ENCODE measurements at regions not wholly inside any gene's neighbourhood (a gene's known extent, or its start where the extent isn't known, plus 50 kb on each side); places are given as distances from the start of the nearest gene placed in this dataset.

DNA sequence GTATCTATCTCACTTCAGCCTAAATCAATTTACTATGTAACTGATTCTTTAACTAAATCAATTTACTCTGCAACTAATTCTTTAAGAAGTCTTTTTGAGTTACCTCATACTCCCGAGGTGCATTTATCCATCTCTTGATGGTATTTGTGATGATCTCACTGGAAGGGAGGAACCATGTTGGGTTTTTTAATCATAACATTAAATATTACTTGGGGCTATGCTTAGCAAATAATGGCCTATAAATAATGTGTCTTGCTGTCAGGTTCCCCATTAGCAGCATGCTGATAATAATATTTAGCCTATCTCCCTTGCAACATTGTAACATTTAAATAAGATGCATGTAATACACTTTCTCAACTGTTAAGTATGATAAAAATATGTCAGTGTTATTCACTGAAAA lies 411.3 kb downstream of the SLITRK1 start:
- no peak for TF ChIP-seq CTCF (conservative IDR thresholded peaks at IDR 0.05; ENCODE audit: low read depth, low read length)
- no peak for DNase-seq (ENCODE audit: low read depth)
- no peak overlapping the region for H3K4me3 ChIP-seq (ENCODE audit: low read length)

DNA sequence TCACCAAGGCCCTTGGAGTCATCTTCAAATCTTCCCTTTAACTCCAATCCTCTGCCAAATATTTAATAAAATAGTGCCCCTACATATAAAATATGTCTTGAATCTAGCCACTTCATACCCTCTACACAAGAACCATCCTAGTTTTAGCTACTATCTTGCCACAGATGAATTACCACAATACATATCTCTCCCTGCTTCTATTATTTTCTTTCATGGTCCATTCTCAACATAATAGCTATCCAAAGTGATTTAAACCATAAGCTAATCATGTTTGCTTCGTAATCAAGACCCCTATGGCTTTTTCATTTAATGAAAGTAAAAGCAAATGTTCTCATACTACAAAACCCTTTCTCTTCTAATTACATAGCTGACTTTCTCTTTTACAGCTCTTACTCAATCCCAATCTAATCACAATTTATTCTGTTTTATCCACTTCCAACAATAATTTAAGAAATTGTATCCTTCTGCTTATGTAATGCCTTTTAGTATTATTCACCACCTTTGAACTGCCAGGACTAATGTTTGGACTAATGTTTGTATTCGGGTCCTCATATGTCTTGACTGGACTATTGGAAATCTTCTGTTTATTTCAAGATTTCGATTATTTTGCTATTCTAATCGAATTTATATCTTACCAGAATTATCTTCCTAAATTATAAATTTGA lies 412.0 kb downstream of the SLITRK1 start:
- TF ChIP-seq CTCF (conservative IDR thresholded peaks at IDR 0.05; ENCODE audit: low read depth, low read length), result no peak
- DNase-seq (ENCODE audit: low read depth), result no peak
- no peak overlapping the region for H3K4me3 ChIP-seq (ENCODE audit: low read length)

GRCh38 chr13:83453723-83454122 lies 428.6 kb downstream of the SLITRK1 start:
- no peak overlapping the region for H3K4me3 ChIP-seq (ENCODE audit: low read length)
- TF ChIP-seq CTCF (conservative IDR thresholded peaks at IDR 0.05; ENCODE audit: low read depth, low read length), result no peak
- DNase-seq (ENCODE audit: low read depth), result no peak

DNA sequence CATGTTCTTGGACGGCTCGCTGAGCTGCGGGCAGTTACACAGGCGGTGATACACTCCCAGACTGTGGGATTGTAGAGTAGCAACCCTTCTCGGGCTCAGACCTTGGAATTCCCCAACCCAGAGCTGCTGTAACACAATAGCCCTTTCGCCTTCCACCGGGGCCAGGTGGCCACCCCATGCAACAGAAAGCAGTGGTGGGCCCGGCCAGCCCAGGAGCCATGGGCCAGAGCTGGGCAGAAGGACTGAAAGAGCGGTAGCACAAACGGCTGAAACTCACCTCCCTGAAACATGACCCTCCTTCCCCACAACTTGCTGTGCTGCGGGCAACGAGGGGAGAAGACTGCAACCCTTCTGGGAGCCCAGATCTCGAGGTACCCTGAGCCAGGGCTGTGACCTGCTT lies 429.0 kb downstream of the SLITRK1 start:
- H3K4me3 ChIP-seq (ENCODE audit: low read length), result no peak overlapping the region
- no peak for TF ChIP-seq CTCF (conservative IDR thresholded peaks at IDR 0.05; ENCODE audit: low read depth, low read length)
- DNase-seq (ENCODE audit: low read depth), result no peak

DNA sequence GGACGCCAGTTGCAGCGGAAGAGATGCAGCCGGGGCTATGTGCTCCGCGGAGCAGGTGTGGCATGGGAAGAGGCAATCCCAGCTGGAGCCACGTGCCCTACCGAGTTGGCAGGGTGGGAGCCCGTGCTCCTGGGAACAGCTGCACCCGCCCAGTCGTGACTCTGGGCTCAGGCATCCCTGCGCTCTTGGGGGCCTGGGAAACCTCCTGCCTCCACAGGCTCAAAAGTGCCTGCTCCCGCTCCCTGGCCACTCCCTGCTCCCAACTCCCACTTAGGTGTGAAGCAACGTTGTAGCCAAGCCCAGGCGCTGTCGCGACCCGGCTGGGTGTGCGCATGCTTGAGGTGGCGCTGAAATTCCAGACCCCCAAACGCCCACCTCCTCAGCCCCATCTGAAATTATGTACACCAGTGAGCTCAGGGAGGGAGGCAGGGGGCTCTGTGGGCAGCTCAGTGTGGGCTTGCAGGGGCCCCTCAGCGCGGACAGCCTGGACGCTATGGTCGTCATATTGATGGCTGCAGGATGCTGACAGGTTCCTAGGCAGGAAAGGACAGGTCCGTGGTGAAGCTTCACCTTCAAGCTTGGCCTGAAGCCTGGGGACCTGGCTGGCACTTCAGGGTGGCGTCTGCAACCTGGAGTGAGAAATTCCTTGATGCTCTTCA lies 429.9 kb downstream of the SLITRK1 start:
- no peak for DNase-seq (ENCODE audit: low read depth)
- TF ChIP-seq CTCF (conservative IDR thresholded peaks at IDR 0.05; ENCODE audit: low read depth, low read length), result no peak
- no peak overlapping the region for H3K4me3 ChIP-seq (ENCODE audit: low read length)

- TF ChIP-seq CTCF (conservative IDR thresholded peaks at IDR 0.05; ENCODE audit: low read depth, low read length), result no peak
- DNase-seq (ENCODE audit: low read depth), result no peak
- H3K4me3 ChIP-seq (ENCODE audit: low read length), result no peak overlapping the region
Measured at GRCh38 chr13:83450591-83450990, 431.7 kb downstream of the SLITRK1 start.
